Neural cell (in vitro differentiated cells): ENCODE measurements at regions not wholly inside any gene's neighbourhood (a gene's known extent, or its start where the extent isn't known, plus 50 kb on each side); places are given as distances from the start of the nearest gene placed in this dataset.

Experiments
- EP300 ChIP-seq: fragments of 450-650 bp; conservative IDR thresholded peaks from 2 replicates; pipeline ENCODE4 v1.6.1; 2014; ENCODE audit warnings: antibody characterized with exemption, mild to moderate bottlenecking, moderate library complexity; ENCODE audit not compliant: poor library complexity, severe bottlenecking
- EZH2 ChIP-seq: fragments of 200-600, 300-800 bp; shearing (Covaris generic), sonication (generic); IDR thresholded peaks from 2 replicates; pipeline ENCODE4 v1.6.1; 2014; ENCODE audit warnings: antibody characterized with exemption, low read length, borderline replicate concordance, mild to moderate bottlenecking; ENCODE audit not compliant: insufficient read depth, poor library complexity, severe bottlenecking
- POLR2AphosphoS5 ChIP-seq: IDR thresholded peaks from 2 replicates; pipeline ENCODE4 v1.6.1; 2012
- SMC3 ChIP-seq: fragments of 450-650 bp; conservative IDR thresholded peaks from 2 replicates; pipeline ENCODE4 v1.6.1; 2014; ENCODE audit warnings: antibody characterized with exemption, mild to moderate bottlenecking, moderate library complexity; ENCODE audit not compliant: poor library complexity
- TAF1 ChIP-seq: IDR thresholded peaks from 2 replicates; pipeline ENCODE4 v1.6.1; 2012; ENCODE audit warnings: low read depth
- TF ChIP-seq, protein P1 (sequence below): fragments of 450-650 bp; IDR thresholded peaks from 2 replicates; pipeline ENCODE4 v1.5.1; 2014; ENCODE audit warnings: antibody characterized with exemption, mild to moderate bottlenecking, moderate library complexity; ENCODE audit not compliant: poor library complexity, severe bottlenecking

DNA sequence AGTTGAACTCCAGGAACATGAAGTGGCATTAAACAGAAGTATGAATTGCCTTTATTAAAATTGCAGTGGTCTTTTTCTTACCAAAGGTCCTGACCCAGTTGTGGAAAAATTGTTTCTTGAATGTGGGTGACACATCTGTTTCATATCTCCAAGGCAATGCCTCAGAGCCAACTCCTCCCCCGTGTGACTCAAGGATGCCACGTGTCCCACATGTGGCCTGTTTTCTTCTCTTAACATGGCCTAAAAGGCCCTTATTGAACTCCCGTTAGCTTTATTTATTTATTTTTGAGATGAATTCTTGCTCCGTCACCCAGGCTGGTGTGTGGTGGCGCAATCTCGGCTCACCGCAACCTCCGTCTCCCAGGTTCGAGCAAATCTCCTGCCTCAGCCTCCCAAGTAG lies 128.4 kb upstream of the ESR1 start:
- TF ChIP-seq SMC3 (no peak), POLR2AphosphoS5 (no peak), EZH2 (no peak), TAF1 (no peak), EP300 (no peak)
- TF ChIP-seq, protein P1, sequence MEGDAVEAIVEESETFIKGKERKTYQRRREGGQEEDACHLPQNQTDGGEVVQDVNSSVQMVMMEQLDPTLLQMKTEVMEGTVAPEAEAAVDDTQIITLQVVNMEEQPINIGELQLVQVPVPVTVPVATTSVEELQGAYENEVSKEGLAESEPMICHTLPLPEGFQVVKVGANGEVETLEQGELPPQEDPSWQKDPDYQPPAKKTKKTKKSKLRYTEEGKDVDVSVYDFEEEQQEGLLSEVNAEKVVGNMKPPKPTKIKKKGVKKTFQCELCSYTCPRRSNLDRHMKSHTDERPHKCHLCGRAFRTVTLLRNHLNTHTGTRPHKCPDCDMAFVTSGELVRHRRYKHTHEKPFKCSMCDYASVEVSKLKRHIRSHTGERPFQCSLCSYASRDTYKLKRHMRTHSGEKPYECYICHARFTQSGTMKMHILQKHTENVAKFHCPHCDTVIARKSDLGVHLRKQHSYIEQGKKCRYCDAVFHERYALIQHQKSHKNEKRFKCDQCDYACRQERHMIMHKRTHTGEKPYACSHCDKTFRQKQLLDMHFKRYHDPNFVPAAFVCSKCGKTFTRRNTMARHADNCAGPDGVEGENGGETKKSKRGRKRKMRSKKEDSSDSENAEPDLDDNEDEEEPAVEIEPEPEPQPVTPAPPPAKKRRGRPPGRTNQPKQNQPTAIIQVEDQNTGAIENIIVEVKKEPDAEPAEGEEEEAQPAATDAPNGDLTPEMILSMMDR = no peak
